ENCODE measurements at regions not wholly inside any gene's neighbourhood (a gene's known extent, or its start where the extent isn't known, plus 50 kb on each side); places are given as distances from the start of the nearest gene placed in this dataset.

DNA sequence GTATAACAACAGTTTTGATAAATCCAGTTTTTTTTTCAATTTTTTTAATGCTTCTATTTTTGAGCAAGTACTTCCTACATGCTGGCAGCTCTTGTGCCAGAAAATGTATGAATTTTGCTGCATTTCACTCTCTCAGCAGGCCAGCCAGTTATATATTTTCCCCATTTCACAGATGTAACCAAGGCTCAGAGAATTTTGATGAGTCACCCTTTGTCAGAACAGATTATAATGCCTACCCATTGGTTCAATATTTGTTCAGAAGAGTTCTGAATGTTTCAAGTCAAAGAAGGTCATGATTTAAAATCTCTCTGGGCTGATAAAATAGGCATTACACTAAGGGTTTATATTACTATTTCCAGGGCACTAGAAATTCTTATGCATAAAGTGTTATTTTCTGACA lies 452.2 kb downstream of the RWDD3 start:
- FAIRE-seq (no peak), DNase-seq (ENCODE audit: low read depth) (no peak)
- Mint-ChIP-seq H3K36me3 (ENCODE audit: low read depth, unreplicated experiment) (no peaks in the 10 kb centered on the region), H3K9me3 (ENCODE audit: unreplicated experiment) (no peaks in the 10 kb centered on the region), H3K27me3 (ENCODE audit: low read depth, unreplicated experiment) (no peaks in the 10 kb centered on the region), H3K27ac (ENCODE audit: unreplicated experiment) (no peak overlapping the region), H3K4me3 (ENCODE audit: unreplicated experiment) (no peak overlapping the region), H3K4me1 (ENCODE audit: low read depth, unreplicated experiment) (peaks cover 5% of the 10 kb centered on the region)
- Histone ChIP-seq H2AFZ (ENCODE audit: low read depth, low read length) (no peak overlapping the region), H3K9me3 (ENCODE audit: insufficient read depth, low read depth, low read length) (no peaks in the 10 kb centered on the region), H4K20me1 (ENCODE audit: insufficient read depth, low read length) (no peaks in the 10 kb centered on the region), H3K4me3 (ENCODE audit: insufficient read depth, low read depth, low read length) (no peak overlapping the region), H3K9ac (ENCODE audit: low read length) (no peak overlapping the region), H3K4me1 (ENCODE audit: insufficient read depth, low read length) (no peaks in the 10 kb centered on the region), H3K4me2 (ENCODE audit: low read length) (no peak overlapping the region), H3K36me3 (ENCODE audit: insufficient read depth, low read length) (no peaks in the 10 kb centered on the region), H3K27ac (ENCODE audit: low read depth, low read length) (no peak overlapping the region), H3K27me3 (ENCODE audit: insufficient read depth, low read length) (no peaks in the 10 kb centered on the region), H3K79me2 (ENCODE audit: insufficient read depth, low read length) (no peaks in the 10 kb centered on the region)
- no peak for TF ChIP-seq EZH2 (IDR thresholded peaks at IDR 0.05; ENCODE audit: insufficient read depth, low read length)
- no peak for TF ChIP-seq CTCF (IDR thresholded peaks at IDR 0.05; ENCODE audit: insufficient read depth, low read depth, low read length)

DNA sequence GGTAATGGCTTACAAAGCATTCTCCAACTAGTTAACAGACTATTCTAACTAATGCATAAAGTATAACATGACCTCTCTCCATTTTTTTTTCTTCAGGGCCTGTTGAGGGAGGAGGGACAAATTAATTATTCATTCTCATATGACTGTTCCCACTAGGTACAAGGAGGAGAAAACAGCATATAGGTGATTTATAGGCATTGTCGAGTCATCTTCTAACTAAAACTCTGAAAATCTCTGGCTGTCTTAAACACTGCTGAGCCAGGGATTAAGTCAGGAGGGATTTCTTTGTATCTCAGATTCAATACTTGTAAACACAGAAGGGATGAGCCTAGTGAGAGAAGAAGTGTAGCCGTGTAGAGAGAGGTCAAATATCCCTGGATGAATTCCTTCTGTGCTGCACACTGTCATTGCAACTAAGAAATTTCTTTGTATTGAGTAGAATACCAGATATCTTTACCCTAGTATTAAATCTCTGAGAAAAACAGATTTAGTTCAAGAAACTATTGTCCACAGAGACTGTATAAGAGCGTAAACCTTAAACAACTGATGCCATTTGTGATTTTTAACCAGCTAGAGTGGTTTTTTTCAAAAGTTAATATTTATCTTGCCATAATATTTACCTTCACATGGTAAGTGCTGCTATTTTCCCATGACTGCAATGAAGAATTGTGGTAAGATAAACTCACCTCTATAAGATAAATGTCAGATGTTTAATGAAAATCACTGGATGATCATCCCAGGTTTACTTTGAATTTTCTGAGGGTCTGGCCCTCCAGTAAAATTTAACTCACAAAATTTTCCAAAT lies 465.3 kb downstream of the RWDD3 start:
- Histone ChIP-seq H3K27me3 (ENCODE audit: insufficient read depth, low read length) (no peaks in the 10 kb centered on the region), H3K27ac (ENCODE audit: low read depth, low read length) (no peak overlapping the region), H4K20me1 (ENCODE audit: insufficient read depth, low read length) (no peaks in the 10 kb centered on the region), H3K79me2 (ENCODE audit: insufficient read depth, low read length) (no peaks in the 10 kb centered on the region), H3K4me3 (ENCODE audit: insufficient read depth, low read depth, low read length) (no peak overlapping the region), H2AFZ (ENCODE audit: low read depth, low read length) (no peak overlapping the region), H3K4me2 (ENCODE audit: low read length) (no peak overlapping the region), H3K36me3 (ENCODE audit: insufficient read depth, low read length) (no peaks in the 10 kb centered on the region), H3K9ac (ENCODE audit: low read length) (no peak overlapping the region), H3K9me3 (ENCODE audit: insufficient read depth, low read depth, low read length) (peaks cover 5% of the 10 kb centered on the region), H3K4me1 (ENCODE audit: insufficient read depth, low read length) (no peaks in the 10 kb centered on the region)
- peaks cover 16% of the 10 kb centered on the region for H3K9me3 Mint-ChIP-seq (ENCODE audit: unreplicated experiment)
- H3K4me1 Mint-ChIP-seq (ENCODE audit: low read depth, unreplicated experiment), result no peaks in the 10 kb centered on the region
- no peaks in the 10 kb centered on the region for H3K36me3 Mint-ChIP-seq (ENCODE audit: low read depth, unreplicated experiment)
- FAIRE-seq, result no peak
- no peak overlapping the region for H3K4me3 Mint-ChIP-seq (ENCODE audit: unreplicated experiment)
- no peaks in the 10 kb centered on the region for H3K27me3 Mint-ChIP-seq (ENCODE audit: low read depth, unreplicated experiment)
- no peak for DNase-seq (ENCODE audit: low read depth)
- no peak for TF ChIP-seq CTCF (IDR thresholded peaks at IDR 0.05; ENCODE audit: insufficient read depth, low read depth, low read length)
- no peak for TF ChIP-seq EZH2 (IDR thresholded peaks at IDR 0.05; ENCODE audit: insufficient read depth, low read length)
- no peak overlapping the region for H3K27ac Mint-ChIP-seq (ENCODE audit: unreplicated experiment)

Data from astrocyte (in vitro differentiated cells and primary cell).